ENCODE measurements at regions not wholly inside any gene's neighbourhood (a gene's known extent, or its start where the extent isn't known, plus 50 kb on each side); places are given as distances from the start of the nearest gene placed in this dataset.

- TF ChIP-seq HNRNPH1 (optimal IDR thresholded peaks at IDR 0.05; ENCODE audit: low read depth, low read length) (no peak), GTF2E2 (tag; IDR thresholded peaks at IDR 0.05) (no peak)
- TF ChIP-seq, protein P1, sequence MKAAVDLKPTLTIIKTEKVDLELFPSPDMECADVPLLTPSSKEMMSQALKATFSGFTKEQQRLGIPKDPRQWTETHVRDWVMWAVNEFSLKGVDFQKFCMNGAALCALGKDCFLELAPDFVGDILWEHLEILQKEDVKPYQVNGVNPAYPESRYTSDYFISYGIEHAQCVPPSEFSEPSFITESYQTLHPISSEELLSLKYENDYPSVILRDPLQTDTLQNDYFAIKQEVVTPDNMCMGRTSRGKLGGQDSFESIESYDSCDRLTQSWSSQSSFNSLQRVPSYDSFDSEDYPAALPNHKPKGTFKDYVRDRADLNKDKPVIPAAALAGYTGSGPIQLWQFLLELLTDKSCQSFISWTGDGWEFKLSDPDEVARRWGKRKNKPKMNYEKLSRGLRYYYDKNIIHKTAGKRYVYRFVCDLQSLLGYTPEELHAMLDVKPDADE (conservative IDR thresholded peaks at IDR 0.05; ENCODE audit: control insufficient read depth, low read depth, low read length), result no peak
- TF ChIP-seq, protein P2, sequence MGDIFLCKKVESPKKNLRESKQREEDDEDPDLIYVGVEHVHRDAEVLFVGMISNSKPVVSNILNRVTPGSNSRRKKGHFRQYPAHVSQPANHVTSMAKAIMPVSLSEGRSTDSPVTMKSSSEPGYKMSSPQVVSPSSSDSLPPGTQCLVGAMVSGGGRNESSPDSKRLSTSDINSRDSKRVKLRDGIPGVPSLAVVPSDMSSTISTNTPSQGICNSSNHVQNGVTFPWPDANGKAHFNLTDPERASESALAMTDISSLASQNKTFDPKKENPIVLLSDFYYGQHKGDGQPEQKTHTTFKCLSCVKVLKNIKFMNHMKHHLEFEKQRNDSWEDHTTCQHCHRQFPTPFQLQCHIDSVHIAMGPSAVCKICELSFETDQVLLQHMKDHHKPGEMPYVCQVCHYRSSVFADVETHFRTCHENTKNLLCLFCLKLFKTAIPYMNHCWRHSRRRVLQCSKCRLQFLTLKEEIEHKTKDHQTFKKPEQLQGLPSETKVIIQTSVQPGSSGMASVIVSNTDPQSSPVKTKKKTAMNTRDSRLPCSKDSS (IDR thresholded peaks at IDR 0.05; ENCODE audit: low read depth, partially characterized antibody), result no peak
Measured at GRCh38 chr2:221624475-221624874, 52.4 kb upstream of the EPHA4 start (continued).

All from K562 (cell line).